Lower leg skin (tissue), 4 donors: ENCODE measurements at regions not wholly inside any gene's neighbourhood (a gene's known extent, or its start where the extent isn't known, plus 50 kb on each side); places are given as distances from the start of the nearest gene placed in this dataset.

ENCODE experiments used
- DNase-seq, 2 donors: peaks; one replicate each; pipeline ENCODE4 v3.0.0-alpha.2; 2019; ENCODE audit warnings: low spot score in 2 of 2
- H3K4me3 ChIP-seq: fragments of 200-600 bp; sonication (generic); 2 replicates; pipeline ENCODE4 v1.5.1; 2017; ENCODE audit warnings: mild to moderate bottlenecking, low read depth; ENCODE audit not compliant: poor library complexity, severe bottlenecking
- POLR2A ChIP-seq, 2 donors: fragments of 450-650 bp; IDR thresholded peaks; one replicate each; pipeline ENCODE4 v1.6.1; 2016 to 2017; ENCODE audit warnings: antibody characterized with exemption in 2 of 2, mild to moderate bottlenecking in 1 of 2, moderate library complexity in 1 of 2
- WGBS, 2 donors: methylation state at CpG; one replicate each; pipeline ENCODE4 v1.1.5; 2018; 5-methylcytosine and 5-hydroxymethylcytosine counted together
- intact Hi-C: fragments of 100-400 bp; cut with DNase I; formaldehyde crosslinking; loops from one replicate; pipeline ENCODE4 v1.15.0; 2023; ENCODE audit warnings: low total_unique reads
- TF ChIP-seq, protein P1 (sequence below), 3 donors: fragments of 450-650 bp; IDR thresholded peaks; one replicate each; pipeline ENCODE4 v1.5.1; 2016; ENCODE audit warnings: antibody characterized with exemption in 3 of 3, mild to moderate bottlenecking in 3 of 3, moderate library complexity in 2 of 3

DNA sequence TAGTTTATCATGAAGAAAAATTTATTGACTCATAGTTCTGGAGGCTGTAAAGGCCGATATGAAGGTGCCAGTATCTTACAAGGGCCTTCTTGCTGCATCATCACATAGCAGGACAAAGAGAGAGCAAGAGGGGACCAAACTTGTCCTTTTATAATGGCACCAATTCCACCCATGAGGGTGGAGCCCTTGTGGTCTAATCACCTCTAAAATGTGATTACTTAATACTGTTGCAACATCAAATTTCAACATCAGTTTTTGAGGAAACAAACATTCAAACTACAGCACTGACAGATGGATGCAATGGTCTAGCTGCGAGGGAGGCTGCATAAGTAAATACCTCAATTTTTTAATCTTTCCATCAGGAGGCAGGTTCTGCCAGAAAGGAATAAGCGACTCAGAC is 76.7 kb upstream of the LAMA2 start:
- WGBS, 2 donors: 40 to 50% methylated on average over 3 of the region's 3 CpGs

DNA sequence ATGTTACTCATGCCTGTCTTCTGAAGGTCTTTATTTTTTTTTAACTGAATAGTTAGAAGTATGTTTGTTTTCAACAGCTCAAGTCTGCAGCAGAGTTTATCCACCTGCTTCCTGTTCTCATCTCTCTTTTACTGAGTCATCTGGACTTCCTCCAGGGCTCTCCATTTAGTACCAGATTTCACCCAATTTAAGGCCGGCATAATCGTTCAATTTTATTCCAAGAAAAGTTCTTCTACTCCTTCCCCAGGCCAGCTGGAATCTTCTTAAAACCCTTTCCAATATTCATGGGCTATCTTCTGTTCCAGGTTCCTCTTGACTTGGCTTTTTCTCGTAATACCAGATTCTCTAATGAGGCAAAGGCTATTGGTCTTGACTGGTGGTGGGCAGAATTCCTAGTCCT is 79.0 kb upstream of the LAMA2 start:
- intact Hi-C loops: no loop called here
- no peak overlapping the region for H3K4me3 ChIP-seq
- no peak for DNase-seq
- TF ChIP-seq POLR2A (IDR thresholded peaks at IDR 0.05): no peak
- TF ChIP-seq, protein P1, sequence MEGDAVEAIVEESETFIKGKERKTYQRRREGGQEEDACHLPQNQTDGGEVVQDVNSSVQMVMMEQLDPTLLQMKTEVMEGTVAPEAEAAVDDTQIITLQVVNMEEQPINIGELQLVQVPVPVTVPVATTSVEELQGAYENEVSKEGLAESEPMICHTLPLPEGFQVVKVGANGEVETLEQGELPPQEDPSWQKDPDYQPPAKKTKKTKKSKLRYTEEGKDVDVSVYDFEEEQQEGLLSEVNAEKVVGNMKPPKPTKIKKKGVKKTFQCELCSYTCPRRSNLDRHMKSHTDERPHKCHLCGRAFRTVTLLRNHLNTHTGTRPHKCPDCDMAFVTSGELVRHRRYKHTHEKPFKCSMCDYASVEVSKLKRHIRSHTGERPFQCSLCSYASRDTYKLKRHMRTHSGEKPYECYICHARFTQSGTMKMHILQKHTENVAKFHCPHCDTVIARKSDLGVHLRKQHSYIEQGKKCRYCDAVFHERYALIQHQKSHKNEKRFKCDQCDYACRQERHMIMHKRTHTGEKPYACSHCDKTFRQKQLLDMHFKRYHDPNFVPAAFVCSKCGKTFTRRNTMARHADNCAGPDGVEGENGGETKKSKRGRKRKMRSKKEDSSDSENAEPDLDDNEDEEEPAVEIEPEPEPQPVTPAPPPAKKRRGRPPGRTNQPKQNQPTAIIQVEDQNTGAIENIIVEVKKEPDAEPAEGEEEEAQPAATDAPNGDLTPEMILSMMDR (IDR thresholded peaks at IDR 0.05): no peak
- WGBS, 2 donors: 50 to 51% methylated on average over 3 of the region's 3 CpGs

More for the DNA sequence above, 76.7 kb upstream of the LAMA2 start:
- DNase-seq: peak in 1 of 2 donors; percentile 27
- no peak overlapping the region for H3K4me3 ChIP-seq
- intact Hi-C loops: no loop called here
- TF ChIP-seq POLR2A (IDR thresholded peaks at IDR 0.05): no peak

DNA sequence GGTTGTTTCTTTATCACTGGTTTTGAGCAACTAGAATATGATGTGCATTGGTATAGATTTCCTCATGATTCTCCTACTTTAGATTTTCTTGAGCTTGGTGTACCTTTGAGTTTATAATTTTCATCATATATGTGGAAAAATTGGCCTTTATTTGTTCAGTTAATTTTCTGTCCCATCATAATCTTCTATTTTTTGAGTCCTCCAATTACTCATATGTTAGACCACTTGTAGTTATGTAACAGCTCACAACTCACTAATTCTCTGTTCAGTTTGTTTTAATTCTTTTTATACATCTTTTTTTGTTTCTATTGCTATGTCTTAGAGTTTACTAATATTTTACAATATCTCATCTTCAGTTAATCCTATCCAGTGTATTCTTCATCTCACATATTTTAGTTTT is 81.3 kb upstream of the LAMA2 start:
- intact Hi-C loops: no loop called here
- no peak for TF ChIP-seq POLR2A (IDR thresholded peaks at IDR 0.05)
- TF ChIP-seq, protein P1 (IDR thresholded peaks at IDR 0.05): no peak
- DNase-seq: no peak
- H3K4me3 ChIP-seq: no peak overlapping the region

DNA sequence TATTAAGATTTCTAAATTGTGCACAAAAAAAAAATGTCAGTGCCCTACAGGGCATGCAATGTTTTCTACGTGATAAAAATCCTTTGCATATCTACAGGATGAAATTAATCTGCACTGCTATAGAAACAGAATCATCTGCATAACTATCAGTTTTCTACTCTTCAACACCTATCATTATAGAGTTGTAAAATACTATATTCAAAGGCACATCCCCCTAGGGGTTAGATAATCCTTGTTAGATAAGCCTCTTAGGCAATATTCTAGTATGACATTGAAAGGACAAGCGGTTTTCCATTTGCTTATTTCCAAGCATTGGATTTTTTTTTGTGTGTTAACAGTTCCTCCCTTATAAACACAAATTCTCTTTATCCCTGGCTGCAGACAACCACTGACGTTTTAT is 98.7 kb upstream of the LAMA2 start:
- H3K4me3 ChIP-seq: no peak overlapping the region
- no peak for DNase-seq
- WGBS, 2 donors: 34 to 39% methylated on average over 3 of the region's 3 CpGs
- TF ChIP-seq, protein P1 (IDR thresholded peaks at IDR 0.05): no peak
- no peak for TF ChIP-seq POLR2A (IDR thresholded peaks at IDR 0.05)
- intact Hi-C loops: no loop called here

DNA sequence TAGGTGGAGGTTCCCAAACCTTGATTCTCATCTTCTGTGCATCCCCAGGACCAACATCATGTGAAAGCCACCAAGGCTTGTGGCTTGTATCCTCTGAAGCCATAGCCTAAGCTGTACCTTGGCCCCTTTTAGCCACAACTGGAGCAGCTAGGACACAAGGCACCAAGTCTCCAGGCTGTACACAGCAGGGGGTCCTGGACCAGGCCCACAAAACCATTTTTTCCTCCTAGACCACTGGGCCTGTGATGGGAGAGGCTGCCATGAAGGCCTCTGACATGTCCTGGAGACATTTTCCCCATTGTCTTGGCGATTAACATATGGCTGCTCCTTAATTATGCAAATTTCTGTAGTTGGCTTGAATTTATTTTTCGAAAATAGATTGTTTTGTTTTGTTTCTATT is 114.8 kb upstream of the LAMA2 start:
- intact Hi-C loops: no loop called here
- DNase-seq: no peak
- H3K4me3 ChIP-seq: no peak overlapping the region
- WGBS, 2 donors: 70 to 72% methylated on average over 2 of the region's 2 CpGs
- TF ChIP-seq POLR2A (IDR thresholded peaks at IDR 0.05): no peak
- TF ChIP-seq, protein P1 (IDR thresholded peaks at IDR 0.05): no peak

DNA sequence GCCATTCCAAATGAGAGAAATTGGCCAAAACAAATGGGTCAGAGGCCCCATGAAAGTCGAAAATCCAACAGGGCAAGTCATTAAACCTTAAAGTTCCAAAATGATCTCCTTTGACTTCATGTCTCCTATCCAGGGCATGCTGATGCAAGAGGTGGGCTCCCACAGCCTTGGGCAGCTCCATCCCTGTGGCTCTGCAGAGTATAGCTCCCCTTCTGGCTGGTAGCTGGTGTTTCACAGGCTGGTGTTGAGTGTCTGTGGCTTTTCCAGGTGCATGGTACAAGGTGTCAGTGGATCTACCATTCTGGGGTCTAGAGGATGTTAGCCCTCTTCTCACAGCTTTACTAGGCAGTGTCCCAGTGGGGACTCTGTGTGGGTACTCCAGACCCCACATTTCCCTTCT is 115.2 kb upstream of the LAMA2 start:
- no peak for DNase-seq
- 70 to 78% methylated on average over 1 of the region's 1 CpG for WGBS, 2 donors
- no peak overlapping the region for H3K4me3 ChIP-seq
- no peak for TF ChIP-seq POLR2A (IDR thresholded peaks at IDR 0.05)
- TF ChIP-seq, protein P1 (IDR thresholded peaks at IDR 0.05): no peak
- intact Hi-C loops: no loop called here
